ENCODE measurements at regions not wholly inside any gene's neighbourhood (a gene's known extent, or its start where the extent isn't known, plus 50 kb on each side); places are given as distances from the start of the nearest gene placed in this dataset.
"Not testable (repeated sequence)": the region's sequence is repeated elsewhere in the genome, so short reads cannot be mapped to it uniquely, and the experiment has no call there.

DNA sequence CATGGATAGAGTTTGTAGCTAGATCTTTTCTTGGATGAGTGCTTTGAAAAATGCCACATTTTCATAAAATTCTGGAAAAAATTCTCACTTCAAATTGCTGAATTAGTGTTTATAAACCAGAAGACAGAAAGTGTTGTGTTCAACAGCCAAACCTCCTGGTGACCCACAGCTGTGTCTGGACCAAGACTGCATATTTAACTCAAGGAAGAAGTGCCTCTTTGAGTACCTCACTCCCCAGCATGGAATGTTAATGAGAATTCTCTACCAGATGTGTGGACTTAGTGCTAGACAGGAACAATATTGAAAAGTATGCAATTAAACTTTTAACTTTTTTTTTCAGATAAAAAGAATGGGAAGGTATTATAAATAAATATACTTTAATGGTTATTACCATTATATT is 609.3 kb downstream of the COL12A1 start:
- H3K27ac Mint-ChIP-seq (ENCODE audit: unreplicated experiment), result no peak overlapping the region
- peaks cover 2% of the 10 kb centered on the region for H3K36me3 Mint-ChIP-seq (ENCODE audit: low read depth)

DNA sequence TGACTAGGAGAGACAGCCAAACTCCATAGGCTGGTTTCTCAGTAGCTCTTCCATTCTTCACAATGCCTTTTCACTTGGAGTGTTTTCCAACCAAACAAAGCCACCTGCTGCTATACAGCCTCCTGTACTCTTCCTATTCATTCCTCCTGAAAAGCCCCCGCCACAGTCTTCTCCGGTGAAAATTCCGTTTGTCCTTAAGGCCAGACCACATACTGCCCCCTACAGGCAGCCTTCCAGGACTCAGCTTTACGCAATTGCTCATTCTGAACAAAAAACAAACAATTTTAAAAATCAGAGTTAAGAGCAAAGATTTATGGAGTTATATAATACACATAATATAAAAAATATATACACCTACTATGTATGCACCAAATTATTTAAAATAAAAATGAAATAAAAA is 611.5 kb downstream of the COL12A1 start:
- Mint-ChIP-seq H3K9me3 (ENCODE audit: low read depth) (peaks cover 27% of the 10 kb centered on the region), H3K4me1 (ENCODE audit: low read depth) (peaks cover 18% of the 10 kb centered on the region)
- DNase-seq (ENCODE audit: low spot score); H3K4me3 Mint-ChIP-seq (ENCODE audit: unreplicated experiment); H3K27ac Mint-ChIP-seq (ENCODE audit: unreplicated experiment); H3K27me3 Mint-ChIP-seq (ENCODE audit: low read depth); H3K36me3 Mint-ChIP-seq (ENCODE audit: low read depth): not testable (repeated sequence)
- TF ChIP-seq, protein P1, sequence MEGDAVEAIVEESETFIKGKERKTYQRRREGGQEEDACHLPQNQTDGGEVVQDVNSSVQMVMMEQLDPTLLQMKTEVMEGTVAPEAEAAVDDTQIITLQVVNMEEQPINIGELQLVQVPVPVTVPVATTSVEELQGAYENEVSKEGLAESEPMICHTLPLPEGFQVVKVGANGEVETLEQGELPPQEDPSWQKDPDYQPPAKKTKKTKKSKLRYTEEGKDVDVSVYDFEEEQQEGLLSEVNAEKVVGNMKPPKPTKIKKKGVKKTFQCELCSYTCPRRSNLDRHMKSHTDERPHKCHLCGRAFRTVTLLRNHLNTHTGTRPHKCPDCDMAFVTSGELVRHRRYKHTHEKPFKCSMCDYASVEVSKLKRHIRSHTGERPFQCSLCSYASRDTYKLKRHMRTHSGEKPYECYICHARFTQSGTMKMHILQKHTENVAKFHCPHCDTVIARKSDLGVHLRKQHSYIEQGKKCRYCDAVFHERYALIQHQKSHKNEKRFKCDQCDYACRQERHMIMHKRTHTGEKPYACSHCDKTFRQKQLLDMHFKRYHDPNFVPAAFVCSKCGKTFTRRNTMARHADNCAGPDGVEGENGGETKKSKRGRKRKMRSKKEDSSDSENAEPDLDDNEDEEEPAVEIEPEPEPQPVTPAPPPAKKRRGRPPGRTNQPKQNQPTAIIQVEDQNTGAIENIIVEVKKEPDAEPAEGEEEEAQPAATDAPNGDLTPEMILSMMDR (IDR thresholded peaks at IDR 0.05), result peak; percentile 51

More for the DNA sequence above, 609.3 kb downstream of the COL12A1 start:
- Mint-ChIP-seq H3K27me3 (ENCODE audit: low read depth) (no peaks in the 10 kb centered on the region), H3K9me3 (ENCODE audit: low read depth) (peaks cover 18% of the 10 kb centered on the region), H3K4me3 (ENCODE audit: unreplicated experiment) (no peak overlapping the region), H3K4me1 (ENCODE audit: low read depth) (peaks cover 24% of the 10 kb centered on the region)
- no peak for DNase-seq (ENCODE audit: low spot score)
- TF ChIP-seq, protein P1 (IDR thresholded peaks at IDR 0.05), result no peak

DNA sequence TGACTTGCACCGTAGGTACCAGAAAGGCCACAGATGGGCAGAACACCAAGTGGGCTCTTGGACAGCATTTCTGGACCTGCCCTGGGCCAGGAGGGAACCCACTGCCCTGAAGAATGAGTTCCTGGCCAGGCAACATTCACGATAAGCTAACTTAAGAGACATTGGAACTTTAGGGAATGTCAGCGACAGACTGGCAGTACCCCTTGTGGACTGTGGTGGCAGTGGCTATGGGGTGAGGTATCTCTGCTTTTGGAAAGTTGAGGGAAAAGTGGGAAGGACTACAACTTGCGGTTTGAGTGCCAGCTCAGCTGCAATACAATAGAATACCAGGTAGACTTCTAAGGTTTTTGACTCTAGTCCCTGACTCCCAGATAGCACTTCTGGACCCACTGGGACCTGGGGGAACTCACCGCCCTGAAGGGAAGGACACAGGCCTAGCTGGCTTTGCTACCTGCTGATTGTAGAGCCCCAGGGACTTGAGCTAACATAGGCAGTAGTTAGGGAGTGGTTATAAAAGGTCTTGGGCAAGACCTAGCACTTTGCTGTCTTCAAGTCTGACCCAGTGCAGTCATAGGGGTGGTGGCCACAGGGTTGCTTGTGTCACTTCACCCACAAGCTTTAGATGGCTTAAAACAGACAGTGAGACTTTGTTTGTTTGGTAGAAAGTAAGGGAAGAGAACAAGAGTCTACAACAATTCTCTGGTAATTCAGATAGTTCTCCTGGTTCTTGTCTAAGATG is 617.6 kb downstream of the COL12A1 start:
- Mint-ChIP-seq H3K9me3 (ENCODE audit: low read depth) (peaks cover 23% of the 10 kb centered on the region), H3K36me3 (ENCODE audit: low read depth) (peaks cover 2% of the 10 kb centered on the region), H3K4me3 (ENCODE audit: unreplicated experiment) (no peak overlapping the region)

DNA sequence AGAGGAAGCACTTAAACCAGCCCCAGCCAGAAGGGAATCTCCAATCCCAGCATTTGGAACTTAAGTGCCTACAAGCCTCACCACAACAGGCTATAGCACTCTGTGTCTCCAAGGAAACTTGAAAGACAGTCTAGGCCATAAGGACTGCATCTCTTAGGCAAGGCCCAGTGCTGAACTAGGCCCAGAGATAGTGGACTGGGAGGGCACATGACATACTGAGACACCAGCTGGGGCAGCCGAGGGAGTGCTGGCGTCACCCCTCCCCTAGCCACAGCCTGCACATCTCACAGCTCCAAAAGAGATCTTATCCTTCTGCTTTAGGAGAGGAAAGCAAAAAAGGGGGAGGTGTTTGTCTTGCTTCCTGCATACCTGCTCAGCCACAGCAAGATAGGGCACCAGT is 618.5 kb downstream of the COL12A1 start:
- Mint-ChIP-seq H3K4me1 (ENCODE audit: low read depth) (peaks cover 20% of the 10 kb centered on the region), H3K4me3 (ENCODE audit: unreplicated experiment) (no peak overlapping the region), H3K27me3 (ENCODE audit: low read depth) (no peaks in the 10 kb centered on the region), H3K36me3 (ENCODE audit: low read depth) (peaks cover 2% of the 10 kb centered on the region), H3K9me3 (ENCODE audit: low read depth) (peaks cover 16% of the 10 kb centered on the region), H3K27ac (ENCODE audit: unreplicated experiment) (no peak overlapping the region)
- no peak for DNase-seq (ENCODE audit: low spot score)
- TF ChIP-seq, protein P1 (IDR thresholded peaks at IDR 0.05), result no peak

More for the DNA sequence above, 617.6 kb downstream of the COL12A1 start:
- no peak overlapping the region for H3K27ac Mint-ChIP-seq (ENCODE audit: unreplicated experiment)
- no peak for DNase-seq (ENCODE audit: low spot score)
- TF ChIP-seq, protein P1 (IDR thresholded peaks at IDR 0.05), result no peak
- H3K4me1 Mint-ChIP-seq (ENCODE audit: low read depth), result peaks cover 20% of the 10 kb centered on the region
- H3K27me3 Mint-ChIP-seq (ENCODE audit: low read depth), result no peaks in the 10 kb centered on the region

DNA sequence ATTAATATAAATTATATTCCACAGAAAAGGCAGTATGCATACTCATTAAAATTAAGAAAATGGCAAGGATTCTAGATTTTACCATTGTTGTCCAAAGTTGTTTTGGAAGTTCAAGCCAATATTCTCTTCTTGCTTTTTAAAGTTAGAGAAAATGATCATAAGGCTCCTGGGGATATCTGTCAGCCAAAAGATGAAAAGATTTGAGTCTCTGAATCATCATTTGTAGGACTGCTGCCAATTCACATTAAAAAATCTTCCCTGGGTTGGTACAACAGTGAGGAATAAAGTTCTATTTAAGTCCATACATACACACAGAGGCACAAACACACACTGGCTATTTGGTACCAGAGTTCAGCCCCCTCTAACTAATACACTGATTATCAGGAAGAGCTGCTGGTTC is 620.1 kb downstream of the COL12A1 start:
- Mint-ChIP-seq H3K27me3 (ENCODE audit: low read depth) (no peaks in the 10 kb centered on the region), H3K4me3 (ENCODE audit: unreplicated experiment) (no peak overlapping the region), H3K36me3 (ENCODE audit: low read depth) (peaks cover 2% of the 10 kb centered on the region)

More for the DNA sequence above, 620.1 kb downstream of the COL12A1 start:
- no peak for DNase-seq (ENCODE audit: low spot score)
- H3K9me3 Mint-ChIP-seq (ENCODE audit: low read depth), result peaks cover 2% of the 10 kb centered on the region
- H3K4me1 Mint-ChIP-seq (ENCODE audit: low read depth), result peaks cover 25% of the 10 kb centered on the region
- TF ChIP-seq, protein P1 (IDR thresholded peaks at IDR 0.05), result no peak
- peak overlapping the region; percentile 28 for H3K27ac Mint-ChIP-seq (ENCODE audit: unreplicated experiment)

Data from chondrocyte (in vitro differentiated cells).